PC-3 (cell line): ENCODE measurements at regions not wholly inside any gene's neighbourhood (a gene's known extent, or its start where the extent isn't known, plus 50 kb on each side); places are given as distances from the start of the nearest gene placed in this dataset.

Source experiments
- CTCF ChIP-seq: fragments of 300-600 bp; sonication (generic); conservative IDR thresholded peaks from 2 replicates; pipeline ENCODE4 v1.5.1; 2017; ENCODE audit warnings: antibody characterized with exemption, low read depth, mild to moderate bottlenecking, low read length
- EZH2 ChIP-seq: fragments of 300-600 bp; sonication (generic); IDR thresholded peaks from one replicate; pipeline ENCODE4 v1.6.1; 2017; ENCODE audit warnings: antibody characterized with exemption, mild to moderate bottlenecking, low read length; ENCODE audit not compliant: unreplicated experiment
- EZH2phosphoT487 ChIP-seq: fragments of 300-600 bp; sonication (generic); IDR thresholded peaks from 2 replicates; pipeline ENCODE4 v1.6.1; 2018; ENCODE audit warnings: mild to moderate bottlenecking, antibody characterized with exemption, low read length, borderline replicate concordance

- TF ChIP-seq CTCF (no peak), EZH2 (no peak), EZH2phosphoT487 (no peak)
These were observed 149.1 kb downstream of the UBE2E3 start for GRCh38 chr2:181129364-181130056.
